UCSD-AML1 (cell line): ENCODE measurements at regions not wholly inside any gene's neighbourhood (a gene's known extent, or its start where the extent isn't known, plus 50 kb on each side); places are given as distances from the start of the nearest gene placed in this dataset.
"Not testable (repeated sequence)": the region's sequence is repeated elsewhere in the genome, so short reads cannot be mapped to it uniquely, and the experiment has no call there.

ENCODE experiments used
- DNase-seq: peaks from one replicate; lab custom pipeline; 2025; ENCODE audit not compliant: unreplicated experiment; lab: John Stamatoyannopoulos, UW

DNA sequence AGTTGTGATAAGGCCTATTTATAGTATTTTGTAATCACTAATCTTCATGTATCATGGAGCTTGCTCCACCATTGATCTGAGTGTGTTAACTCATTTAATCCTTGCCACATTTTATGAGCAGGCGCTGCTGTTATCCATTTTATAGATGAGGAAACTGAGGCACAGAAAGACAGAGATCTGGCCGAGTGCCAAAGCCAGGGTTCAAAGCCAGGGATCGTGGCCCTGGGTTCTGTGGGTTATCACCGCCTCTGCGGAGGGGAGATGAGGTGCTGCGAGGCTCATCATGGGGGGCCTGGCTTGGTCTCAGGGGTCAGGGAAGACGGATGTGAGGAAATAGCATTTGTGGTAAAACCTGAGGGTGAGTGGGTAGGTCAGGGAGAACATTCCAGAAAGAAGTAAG lies 193.9 kb downstream of the KLRB1 start:
- not testable (repeated sequence) for DNase-seq

DNA sequence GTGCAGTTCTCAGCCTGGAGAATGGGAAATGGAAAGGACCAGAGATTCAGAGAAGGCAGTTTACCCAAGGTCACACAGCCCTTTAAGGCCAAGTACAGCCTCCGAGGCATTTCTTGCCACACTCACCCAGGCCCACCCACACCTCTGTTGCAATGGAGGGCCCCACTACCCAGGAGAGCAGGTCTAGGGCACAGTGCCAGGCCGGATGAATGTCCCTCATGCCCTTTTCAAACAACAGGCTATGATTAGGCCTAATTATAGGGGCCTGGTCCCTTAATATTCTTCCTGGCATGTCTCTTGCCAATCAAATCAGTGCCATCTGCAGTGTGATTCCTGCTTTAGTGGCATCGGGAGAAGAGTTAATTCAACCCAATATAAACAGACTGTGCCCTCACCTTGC lies 195.3 kb downstream of the KLRB1 start:
- not testable (repeated sequence) for DNase-seq

DNA sequence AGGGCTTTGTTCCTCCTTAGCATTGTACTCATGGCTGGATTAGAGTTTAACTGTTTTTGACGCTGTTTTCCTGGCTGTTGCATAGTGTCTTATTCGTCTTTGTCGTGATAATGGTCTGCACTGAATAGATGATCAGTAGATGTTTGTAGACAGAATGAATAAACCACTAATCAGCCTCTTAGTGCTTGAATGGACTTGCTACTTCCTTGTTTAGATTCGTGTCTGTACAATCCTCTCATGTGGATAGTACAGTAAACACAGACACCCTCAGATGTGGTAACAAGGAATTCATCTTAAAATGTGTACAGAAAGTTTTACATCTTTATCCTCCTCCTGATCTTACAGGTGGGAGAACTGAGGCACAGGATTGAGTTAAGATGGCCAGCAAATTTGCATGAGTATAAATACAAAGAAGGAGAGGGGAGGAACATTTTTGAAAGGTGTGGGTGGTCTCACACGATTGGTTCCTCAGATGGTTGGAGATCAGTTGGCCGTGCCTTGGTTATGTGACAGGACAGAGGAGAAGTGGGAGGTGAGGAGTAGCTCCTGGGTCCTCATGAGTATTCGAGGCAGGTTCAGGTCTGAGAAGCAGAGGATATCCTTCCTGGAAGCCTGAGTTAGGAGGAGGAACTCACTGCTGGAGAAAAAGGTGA lies 196.0 kb downstream of the KLRB1 start:
- not testable (repeated sequence) for DNase-seq

DNA sequence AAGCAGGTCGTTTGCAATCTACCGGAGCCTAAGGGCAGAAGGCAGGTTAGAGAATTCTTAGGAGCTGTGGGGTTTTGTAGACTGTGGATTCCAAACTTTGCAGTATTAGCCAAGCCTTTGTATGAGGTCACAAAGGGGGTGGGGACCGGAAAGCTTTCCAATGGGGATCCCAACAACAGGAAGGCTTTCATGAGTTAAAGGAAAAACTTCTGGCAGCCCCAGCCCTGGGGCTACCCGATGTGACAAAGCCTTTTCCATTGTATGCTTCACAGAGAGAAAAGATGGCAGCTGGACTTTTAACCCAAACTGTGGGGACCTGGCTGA lies 199.2 kb upstream of the PZP start:
- not testable (repeated sequence) for DNase-seq

DNA sequence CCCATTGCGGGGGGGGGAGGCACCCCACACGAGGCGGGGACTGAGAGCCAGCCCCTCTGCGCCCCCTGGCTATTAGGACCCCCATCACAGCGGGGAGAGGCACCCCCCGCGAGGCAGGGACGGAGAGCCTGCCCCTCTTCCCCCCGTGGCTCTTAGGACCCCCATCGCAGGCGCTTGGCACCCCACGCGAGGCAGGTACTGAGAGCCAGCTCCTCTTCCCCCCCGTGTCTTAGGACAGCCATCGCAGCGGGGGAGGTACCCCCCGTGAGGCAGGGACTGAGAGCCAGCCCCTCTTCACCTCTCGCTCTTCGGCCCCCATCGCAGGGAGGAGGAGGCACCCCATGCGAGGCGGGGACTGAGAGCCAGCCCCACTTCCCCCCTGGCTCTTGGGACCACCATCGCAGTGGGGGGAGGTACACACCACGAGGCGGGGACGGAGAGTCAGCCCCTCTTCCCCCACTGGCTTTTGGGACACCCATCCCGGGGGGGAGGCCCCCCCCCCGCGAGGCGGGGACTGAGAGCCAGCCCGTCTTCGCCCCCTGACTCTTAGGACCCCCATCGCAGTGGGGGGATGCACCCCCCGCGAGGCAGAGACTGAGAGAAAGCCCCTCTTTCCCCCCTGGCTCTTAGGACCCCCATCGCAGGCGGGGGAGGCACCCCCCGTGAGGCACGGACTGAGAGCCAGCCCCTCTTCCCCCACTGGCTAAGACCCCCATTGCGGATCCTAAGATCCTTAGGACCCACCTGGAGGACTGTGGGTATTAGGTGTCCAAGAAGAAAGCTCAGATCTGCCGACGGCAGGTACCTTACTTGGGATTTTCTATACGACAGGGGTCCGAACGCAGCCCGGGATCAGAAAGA lies 198.6 kb upstream of the PZP start:
- DNase-seq: no peak

DNA sequence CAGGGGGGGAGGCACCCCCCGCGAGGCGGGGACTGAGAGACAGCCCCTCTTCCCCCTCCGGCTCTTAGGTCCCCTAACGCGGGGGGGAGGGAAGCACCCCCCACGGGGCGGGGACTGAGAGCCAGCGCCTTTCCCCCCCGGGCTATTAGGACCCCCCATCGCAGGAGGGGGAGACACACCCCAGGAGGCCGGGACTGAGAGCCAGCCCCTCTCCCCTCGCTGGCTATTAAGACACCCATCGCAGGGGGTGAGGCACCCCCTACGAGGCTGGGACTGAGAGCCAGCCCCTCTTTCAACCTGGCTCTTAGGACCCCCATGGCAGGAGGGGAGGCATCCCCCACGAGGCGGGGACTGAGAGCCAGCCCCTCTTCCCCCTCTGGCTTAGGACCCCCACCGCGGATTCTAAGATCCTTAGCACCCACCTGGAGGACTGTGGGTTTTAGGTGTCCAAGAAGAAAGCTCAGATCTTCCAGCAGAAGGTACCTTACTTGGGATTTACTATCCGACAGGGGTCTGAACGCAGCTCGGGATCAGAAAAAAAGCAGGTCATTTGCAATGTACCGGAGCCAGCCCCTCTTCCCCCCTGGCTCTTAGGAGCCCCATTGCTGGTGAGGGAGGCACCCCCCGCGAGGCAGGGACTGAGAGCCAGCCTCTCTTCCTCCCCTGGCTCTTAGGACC lies 197.8 kb upstream of the PZP start:
- DNase-seq: no peak

DNA sequence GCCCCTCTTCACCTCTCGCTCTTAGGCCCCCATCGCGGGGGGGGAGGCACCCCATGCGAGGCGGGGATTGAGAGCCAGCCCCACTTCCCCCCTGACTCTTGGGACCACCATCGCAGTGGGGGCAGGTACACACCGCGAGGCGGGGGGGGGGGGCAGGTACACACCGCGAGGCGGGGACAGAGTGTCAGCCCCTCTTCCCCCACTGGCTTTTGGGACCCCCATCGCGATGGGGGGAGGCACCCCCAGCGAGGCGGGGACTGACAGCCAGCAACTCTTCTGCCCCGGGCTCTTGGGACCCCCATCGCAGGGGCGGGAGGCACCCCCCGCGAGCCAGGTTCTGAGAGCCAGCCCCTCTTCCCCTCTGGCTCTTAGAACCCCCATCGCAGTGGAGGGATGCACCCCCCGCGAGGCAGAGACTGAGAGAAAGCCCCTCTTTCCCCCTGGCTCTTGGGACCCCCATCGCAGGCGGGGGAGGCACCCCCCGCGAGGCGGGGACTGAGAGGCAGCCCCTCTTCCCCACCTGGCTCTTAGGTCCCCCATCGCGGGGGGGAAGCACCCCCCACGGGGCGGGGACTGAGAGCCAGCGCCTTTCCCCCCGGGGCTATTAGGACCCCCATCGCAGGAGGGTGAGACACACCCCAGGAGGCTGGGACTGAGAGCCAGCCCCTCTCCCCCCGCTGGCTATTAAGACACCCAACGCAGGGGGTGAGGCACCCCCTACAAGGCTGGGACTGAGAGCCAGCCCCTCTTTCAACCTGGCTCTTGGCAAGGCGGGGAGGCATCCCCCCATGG lies 196.5 kb upstream of the PZP start:
- no peak for DNase-seq

DNA sequence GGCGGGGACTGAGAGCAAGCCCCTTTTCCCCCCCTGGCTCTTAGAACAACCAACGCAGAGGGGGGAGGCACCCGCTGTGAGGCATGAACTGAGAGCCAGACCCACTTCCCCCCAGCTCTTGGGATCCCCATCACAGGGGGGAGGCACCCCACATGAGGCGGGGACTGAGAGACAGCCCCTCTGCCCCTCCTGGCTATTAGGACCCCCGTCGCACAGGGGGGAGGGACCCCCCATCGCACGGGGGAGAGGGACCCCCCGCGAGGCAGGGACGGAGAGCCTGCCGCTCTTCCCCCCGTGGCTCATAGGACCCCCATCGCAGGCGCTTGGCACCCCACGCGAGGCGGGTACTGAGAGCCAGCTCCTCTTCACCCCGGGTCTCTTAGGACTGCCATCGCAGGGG lies 195.8 kb upstream of the PZP start:
- DNase-seq: no peak

DNA sequence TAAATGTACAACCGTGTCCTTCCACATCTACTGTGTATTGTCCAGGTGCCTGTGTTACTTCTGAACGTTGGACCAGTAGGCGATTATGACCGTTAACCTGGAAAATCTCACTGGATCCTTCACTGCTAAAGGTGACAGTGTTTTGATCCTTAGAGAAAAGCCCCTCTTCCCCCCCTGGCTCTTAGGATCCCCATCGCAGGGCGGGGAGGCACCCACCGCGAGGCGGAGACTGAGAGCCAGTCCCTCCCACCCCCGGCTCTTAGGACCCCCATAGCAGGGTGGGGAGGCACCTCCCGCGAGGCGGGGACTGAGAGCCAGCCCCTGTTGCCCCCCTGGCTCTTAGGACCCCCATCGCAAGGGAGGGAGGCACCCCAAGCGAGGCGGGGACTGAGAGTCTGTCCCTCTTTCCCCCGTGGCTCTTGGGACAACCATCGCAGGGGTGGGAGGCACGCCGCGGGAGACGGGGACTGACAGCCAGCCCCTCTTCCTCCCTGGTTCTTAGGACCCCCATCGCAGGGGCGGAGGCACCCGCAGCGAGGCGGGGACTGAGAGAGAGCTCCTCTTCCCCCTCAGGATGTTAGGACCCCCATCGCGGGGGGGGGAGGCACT lies 194.3 kb upstream of the PZP start:
- not testable (repeated sequence) for DNase-seq

DNA sequence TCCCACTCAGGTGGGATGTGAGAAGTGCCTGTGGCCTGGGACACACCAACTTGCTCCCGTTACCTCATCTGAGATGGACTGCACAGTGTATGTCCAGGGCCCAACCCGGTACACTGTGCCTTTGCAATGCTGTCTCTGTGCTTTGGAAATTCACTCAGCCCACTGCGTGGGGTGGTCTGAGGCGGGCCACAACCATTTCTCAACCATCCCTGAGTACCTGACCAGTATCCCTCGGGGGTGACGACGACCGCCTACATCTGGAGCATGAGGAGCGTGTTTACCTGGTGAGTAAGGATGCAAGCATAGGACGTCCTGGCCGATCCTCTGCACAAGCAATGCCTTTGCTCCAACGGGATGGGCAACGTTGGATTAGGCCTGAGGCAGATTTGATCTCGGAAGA lies 188.2 kb upstream of the PZP start:
- DNase-seq: not testable (repeated sequence)

DNA sequence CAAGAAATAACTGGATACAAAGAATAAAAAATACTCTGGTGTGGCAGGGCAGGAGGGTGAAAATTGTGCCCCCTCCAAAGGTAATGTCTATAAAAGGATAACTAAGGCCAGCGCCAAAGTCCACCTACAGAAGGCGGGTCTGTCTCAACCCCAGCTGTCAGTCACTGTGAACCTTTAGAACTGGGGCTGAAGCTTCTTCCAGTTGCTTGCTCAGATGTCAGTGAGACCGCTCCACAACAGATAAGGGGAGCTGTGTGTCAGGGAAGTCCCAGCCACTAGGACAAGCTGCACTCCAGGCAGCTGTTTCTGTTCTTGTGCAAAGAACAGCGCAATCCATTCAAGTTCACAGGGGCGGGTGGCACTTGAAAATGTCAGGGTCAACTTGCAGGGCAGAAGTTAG lies 187.0 kb upstream of the PZP start:
- not testable (repeated sequence) for DNase-seq

DNA sequence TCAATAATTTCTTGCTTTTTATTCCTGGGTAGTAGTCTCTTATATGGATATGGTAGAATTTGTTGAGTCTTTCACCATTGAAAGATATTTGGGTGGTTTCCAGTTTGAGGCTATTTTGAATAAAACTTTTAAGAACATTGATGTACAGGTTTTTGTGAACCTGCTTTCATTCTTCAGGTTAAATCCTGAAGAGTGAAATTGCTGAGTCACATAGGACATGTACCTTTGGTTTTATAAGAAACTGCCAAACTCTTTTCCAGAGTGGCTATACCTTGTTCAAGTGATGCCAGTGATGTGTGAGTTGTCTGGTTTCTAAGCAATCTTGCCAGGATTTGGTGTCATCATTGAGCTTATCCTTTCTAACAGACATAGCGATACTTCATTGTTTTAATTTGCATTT lies 184.6 kb upstream of the PZP start:
- DNase-seq: no peak

DNA sequence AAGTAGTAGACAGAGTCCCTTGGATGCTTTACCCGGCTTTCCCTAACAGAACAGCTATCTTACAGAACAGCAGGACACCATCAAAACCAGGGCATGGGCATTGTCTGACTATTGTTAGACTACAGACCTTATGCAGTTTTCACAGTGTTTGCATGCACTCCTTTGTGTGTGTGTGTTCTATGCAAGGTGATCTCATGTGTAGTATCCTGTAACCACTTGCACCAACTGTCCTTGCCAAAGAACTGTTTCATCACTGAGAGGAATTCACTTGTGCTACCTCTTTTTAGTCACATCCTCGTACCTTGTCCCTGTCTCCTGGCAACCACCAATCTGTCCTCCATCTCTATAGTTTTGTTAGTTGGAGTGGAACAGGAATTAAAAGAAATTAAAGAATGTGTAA lies 183.6 kb upstream of the PZP start:
- DNase-seq: no peak

DNA sequence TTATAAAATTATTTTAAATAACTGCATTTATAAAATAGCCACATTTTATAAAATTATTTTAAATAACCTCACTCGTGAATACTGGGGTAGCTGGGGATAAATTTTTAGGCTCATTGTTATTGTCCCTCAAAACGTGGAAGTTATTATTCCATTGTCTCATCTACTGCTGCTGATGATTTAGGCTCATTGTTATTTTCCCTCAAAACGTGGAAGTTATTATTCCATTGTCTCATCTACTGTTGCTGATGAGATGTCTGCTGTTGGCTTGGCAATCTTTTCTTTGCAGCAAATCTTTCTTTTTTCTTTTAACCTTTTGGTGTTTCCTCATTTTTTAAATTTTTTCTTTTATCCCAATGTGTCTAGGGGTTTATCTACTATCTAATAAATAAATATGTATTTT lies 182.6 kb upstream of the PZP start:
- DNase-seq: no peak

DNA sequence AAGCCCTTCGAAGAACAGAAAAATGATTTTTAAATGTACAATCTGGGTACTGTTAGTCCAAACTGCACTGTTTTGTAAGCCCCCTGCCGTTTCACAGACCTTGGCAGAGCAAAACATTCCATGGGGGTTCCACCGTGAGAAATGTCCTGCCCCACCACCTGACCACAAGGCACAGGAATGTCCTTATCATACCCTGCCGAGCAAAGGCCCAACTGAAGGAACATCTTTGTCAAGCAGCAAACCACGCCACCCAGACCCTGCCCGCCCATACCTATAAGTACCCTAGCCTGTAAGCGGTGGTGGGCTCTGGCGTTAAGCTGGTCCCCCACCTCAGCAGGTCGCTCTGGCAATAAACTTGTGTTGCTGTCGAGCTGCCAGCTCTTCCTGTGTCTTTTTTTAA lies 181.6 kb upstream of the PZP start:
- no peak for DNase-seq

DNA sequence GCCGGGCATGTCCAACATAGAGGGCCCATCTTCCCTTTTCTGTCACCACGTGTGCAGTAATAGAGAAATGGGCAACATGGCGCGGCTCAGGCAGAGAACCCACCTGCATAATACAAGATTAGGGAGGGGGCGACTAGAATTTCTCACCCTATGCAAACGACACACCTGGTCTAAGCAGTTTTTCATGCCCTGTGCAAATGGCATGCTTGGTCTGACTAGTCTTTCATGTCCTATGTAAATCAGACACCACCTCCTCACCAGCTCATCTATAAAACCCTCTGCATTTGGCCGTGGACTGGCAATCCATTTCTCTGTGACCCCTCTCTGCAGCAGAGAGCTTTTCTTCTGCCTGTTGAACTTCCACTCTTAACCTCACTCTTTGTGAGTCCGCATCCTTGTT lies 180.2 kb upstream of the PZP start:
- DNase-seq: no peak

DNA sequence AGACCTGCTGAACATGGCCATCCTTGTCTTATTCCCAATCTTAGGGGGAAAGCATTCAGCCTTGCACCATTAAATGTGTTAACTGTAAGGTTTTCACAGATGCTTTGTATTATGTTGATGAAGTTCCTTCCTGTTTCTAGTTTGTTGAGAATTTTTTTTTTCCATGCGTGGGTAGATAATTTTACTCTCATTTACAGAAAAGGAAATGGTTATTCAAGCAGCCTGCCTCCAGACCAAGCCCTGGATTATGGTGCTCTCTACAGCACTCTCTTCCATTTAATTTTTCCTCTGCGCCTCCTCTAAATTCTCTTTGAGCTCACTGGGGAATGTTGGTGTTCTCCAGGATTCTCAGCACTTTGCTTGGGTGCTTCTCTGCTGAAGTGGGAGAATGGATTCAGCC lies 179.3 kb upstream of the PZP start:
- DNase-seq: no peak

DNA sequence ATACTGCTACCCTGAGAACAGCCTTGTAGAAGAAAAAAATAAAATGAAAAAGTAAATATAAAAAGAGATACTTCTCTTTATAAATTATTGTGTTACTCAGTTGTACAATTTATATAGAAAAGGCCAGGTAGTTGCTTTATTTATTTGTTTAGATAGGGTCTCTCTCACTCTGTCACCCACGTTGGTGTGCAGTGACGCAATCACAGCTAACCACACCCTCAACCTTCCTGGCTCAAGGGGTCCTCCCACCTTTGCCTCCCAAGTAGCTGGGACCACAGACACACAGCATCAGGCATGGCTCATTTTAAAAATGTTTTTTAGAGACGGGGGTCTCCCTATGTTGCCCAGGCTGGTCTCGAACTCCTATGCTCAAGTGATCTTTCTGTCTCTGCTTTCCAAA lies 175.4 kb upstream of the PZP start:
- no peak for DNase-seq

DNA sequence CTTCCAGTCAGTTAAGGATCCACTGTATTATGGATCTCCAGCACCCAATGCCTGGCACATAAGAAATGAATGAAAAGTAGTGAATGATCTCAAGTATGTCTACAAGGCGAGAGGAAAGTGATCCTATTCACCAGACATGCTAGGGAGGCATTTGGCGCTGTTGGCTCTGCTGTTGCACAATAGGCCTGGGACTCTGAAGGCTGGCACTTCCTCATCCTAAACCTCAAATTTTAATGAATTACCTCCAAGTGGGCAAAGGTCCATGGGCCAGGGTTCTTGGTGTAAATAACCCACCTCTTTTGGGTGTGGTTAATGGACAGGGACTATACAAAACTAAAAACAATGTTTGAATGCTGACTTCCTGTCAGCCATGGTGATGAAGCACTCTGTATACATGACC lies 173.4 kb upstream of the PZP start:
- no peak for DNase-seq

DNA sequence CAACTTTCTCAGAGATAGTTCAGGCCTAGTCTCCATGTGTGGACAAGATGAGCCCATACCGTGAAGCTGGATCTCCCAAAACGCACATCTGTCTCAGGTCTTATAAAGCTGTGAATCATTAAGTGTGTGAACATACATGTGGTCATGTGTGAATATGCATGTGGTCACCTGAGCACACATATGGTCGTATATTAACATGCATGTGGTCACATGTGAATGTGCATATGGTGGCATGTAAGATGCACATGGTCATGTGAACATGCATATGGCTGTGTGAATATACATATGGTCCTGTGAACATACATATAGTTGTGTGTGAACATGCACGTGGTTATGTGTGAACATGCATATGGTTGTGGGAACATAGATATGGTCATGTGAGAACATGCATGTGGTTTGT lies 172.5 kb upstream of the PZP start:
- no peak for DNase-seq
